ES-I3 (cell line): ENCODE measurements at regions not wholly inside any gene's neighbourhood (a gene's known extent, or its start where the extent isn't known, plus 50 kb on each side); places are given as distances from the start of the nearest gene placed in this dataset.
"Not testable (repeated sequence)": the region's sequence is repeated elsewhere in the genome, so short reads cannot be mapped to it uniquely, and the experiment has no call there.

ENCODE experiments used
- H3K36me3 ChIP-seq: 2 replicates; pipeline ENCODE4 v1.6.1; 2013; ENCODE audit warnings: mild to moderate bottlenecking, low read length, control low read depth, moderate library complexity; ENCODE audit not compliant: insufficient read depth
- H3K4me1 ChIP-seq: 2 replicates; pipeline ENCODE4 v1.6.1; 2013; ENCODE audit warnings: mild to moderate bottlenecking, control low read depth, low read length; ENCODE audit not compliant: insufficient read depth
- H3K9ac ChIP-seq: 2 replicates; pipeline ENCODE4 v1.6.1; 2013; ENCODE audit warnings: low read depth, mild to moderate bottlenecking, low read length, moderate library complexity
- H3K9me3 ChIP-seq: 2 replicates; pipeline ENCODE4 v1.6.1; 2013; ENCODE audit warnings: mild to moderate bottlenecking, low read length, moderate library complexity; ENCODE audit not compliant: control insufficient read depth, insufficient read depth

GRCh38 chr1:47682198-47682597 lies 244.4 kb downstream of the FOXD2 start:
- no peaks in the 10 kb centered on the region for H3K9me3 ChIP-seq
- peaks cover 10% of the 10 kb centered on the region for H3K4me1 ChIP-seq
- H3K9ac ChIP-seq, result no peak overlapping the region
- H3K36me3 ChIP-seq, result no peaks in the 10 kb centered on the region

DNA sequence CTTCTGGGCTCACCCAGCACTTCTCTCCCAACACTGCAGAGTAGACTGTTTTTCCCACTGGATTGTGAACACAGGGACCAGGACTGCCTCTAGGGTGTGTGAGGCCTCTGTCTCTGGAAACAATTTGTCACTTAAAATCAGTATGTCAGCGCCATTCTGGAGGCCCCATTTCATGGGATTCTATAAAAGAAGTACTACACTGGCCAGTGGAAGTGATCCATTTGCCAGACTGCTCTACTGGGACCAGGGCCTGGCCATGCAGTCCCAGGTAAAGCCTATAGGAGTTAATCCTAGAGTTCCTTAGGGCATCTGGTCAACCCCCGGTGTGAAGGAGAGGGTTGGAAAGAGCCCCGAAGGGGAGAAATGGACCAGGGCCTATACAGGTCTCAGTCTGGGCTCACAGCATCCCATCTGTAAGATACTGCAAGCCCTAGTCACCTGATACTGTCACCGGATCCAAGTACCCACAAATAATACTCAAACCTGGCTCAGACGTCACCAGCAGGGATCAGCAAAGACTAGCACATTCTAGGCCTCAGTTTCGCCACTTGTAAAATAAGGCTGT lies 245.0 kb downstream of the FOXD2 start:
- H3K4me1 ChIP-seq, result peaks cover 16% of the 10 kb centered on the region
- H3K36me3 ChIP-seq, result no peaks in the 10 kb centered on the region
- no peak overlapping the region for H3K9ac ChIP-seq
- H3K9me3 ChIP-seq, result no peaks in the 10 kb centered on the region

- H3K9me3 ChIP-seq, result no peaks in the 10 kb centered on the region
- no peak overlapping the region for H3K9ac ChIP-seq
- peaks cover 21% of the 10 kb centered on the region for H3K4me1 ChIP-seq
- no peaks in the 10 kb centered on the region for H3K36me3 ChIP-seq
Measured at GRCh38 chr1:47683401-47683800, 245.6 kb downstream of the FOXD2 start.

GRCh38 chr1:47684518-47684917 lies 246.7 kb downstream of the FOXD2 start:
- Histone ChIP-seq H3K9me3 (no peaks in the 10 kb centered on the region), H3K9ac (no peak overlapping the region), H3K4me1 (peaks cover 24% of the 10 kb centered on the region), H3K36me3 (no peaks in the 10 kb centered on the region)

DNA sequence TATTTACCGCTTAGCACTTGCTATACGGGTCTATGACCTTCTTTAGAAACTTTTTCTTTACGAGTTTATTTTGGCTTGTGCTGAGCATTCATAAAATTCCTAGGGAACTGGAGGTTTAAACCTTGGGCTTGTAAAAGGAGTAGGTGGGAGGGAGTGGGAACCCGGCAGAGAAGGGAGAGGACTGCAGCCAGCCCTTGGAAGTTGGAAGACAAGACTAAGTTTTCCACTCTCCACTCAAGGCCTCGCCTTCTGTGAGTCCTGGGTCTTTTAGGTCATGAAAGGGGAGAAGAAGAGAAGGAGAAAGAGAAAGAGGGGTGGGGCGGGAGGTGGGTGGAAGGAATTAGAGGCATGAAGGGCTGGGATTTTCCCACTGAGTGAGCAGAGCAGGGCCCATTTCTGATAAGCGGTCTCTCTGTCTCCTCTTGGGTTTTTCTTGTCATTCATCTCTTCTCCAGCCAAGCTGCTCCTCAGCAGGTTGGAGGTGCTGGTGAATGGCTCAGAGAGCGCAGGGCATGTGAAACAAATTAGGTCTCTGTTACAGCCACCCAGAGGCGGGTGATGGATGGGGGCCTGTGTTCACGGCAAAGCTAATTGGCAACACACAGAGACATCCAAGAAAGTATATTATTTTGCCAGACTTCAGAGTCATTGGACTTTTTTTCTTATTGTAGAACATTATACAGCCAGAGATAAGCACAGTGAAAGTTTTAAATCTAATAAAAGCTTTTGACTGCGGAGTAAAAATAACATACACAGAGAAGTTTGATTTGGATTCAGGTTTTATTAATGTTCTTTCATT lies 247.3 kb downstream of the FOXD2 start:
- no peaks in the 10 kb centered on the region for H3K9me3 ChIP-seq

GRCh38 chr1:47685763-47686066 lies 247.9 kb downstream of the FOXD2 start:
- Histone ChIP-seq H3K4me1 (peaks cover 24% of the 10 kb centered on the region), H3K36me3 (no peaks in the 10 kb centered on the region), H3K9ac (no peak overlapping the region), H3K9me3 (no peaks in the 10 kb centered on the region)

More for the DNA sequence above, 247.3 kb downstream of the FOXD2 start:
- Histone ChIP-seq H3K4me1 (peaks cover 24% of the 10 kb centered on the region), H3K9ac (no peak overlapping the region), H3K36me3 (no peaks in the 10 kb centered on the region)

- Histone ChIP-seq H3K9ac (no peak overlapping the region), H3K4me1 (peaks cover 24% of the 10 kb centered on the region), H3K9me3 (no peaks in the 10 kb centered on the region), H3K36me3 (no peaks in the 10 kb centered on the region)
Measured at GRCh38 chr1:47686731-47687630, 249.1 kb downstream of the FOXD2 start.

DNA sequence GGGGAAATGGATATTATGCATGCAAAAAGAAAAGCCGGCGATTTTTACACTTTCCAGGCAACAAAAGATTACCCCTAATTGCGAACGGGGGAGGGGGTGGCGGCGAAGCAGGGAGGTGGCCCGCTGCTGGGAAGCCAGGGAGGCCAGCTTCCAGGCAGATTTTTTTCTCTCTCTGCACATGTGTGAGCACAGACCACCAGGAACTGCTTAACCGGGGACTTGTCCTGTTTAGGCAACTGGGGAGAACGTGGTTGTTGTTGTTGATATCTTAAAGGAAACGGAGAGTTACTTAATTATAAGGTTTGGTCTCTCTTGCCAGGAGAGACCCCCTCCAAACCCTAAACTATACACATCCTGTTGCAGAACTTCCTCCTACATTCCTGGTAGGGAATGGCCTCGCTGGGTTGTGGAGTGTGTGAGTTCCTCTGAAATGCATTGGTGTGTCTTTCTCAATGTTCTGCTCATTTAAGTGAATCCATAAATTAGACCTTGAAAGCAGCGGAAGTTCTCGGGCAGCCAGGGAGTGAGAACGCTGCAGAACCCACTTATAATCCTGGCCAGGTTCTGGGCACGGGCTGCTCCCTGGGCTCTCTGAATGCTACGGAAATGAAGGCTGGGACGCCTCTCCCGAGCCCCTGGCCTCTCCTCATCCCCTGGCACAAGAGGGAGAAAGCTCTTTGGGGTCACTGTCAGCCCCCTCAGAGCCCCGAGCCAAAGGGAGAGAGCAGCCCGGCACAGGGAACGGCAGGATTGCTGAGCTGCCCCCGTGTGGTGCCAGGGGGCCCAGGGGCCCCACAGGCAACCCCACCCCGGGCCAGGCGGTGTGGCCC lies 250.0 kb downstream of the FOXD2 start:
- Histone ChIP-seq H3K36me3 (no peaks in the 10 kb centered on the region), H3K4me1 (peaks cover 24% of the 10 kb centered on the region), H3K9ac (no peak overlapping the region), H3K9me3 (no peaks in the 10 kb centered on the region)

DNA sequence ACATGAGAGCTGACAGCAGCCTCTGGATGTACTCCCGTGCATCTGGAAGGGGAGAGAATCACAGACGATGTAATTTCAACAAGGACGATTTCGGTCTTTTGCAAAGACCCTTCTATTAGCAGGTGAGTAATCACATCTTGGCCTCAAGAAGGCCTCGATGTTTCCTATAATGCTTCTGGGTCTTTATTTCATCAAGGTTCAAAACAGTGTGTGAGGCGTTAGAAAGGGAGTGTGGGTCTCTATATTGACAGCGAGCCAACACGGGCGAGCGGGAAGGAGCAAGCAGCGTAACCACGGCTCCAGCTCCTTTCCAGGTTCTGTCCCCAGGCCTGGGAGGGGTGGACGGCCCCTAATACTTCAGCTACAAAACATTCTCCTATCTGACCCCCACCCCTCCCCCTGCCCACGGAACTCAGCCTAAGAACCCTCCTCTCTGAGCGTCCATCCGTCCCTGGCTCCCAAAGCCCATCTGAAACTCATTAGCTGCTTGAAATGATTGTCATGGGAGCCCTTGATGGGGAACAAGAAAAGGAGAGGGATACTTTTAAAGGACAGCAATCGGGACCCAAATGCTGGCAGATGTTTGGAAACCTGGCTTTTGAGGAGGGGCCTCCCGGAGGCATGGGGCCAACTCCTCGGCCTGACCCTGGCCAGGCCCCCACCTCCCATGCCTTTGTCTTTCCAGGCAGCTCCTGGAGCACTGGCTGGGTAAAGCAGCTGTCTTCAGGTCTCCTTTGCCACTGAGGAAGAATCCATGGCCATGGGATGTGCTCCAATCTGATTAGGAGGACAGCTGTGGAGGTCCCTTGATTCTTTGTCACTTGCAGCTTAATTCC lies 250.8 kb downstream of the FOXD2 start:
- Histone ChIP-seq H3K9ac (no peak overlapping the region), H3K36me3 (no peaks in the 10 kb centered on the region), H3K4me1 (peaks cover 24% of the 10 kb centered on the region), H3K9me3 (no peaks in the 10 kb centered on the region)

- peaks cover 24% of the 10 kb centered on the region for H3K4me1 ChIP-seq
- no peaks in the 10 kb centered on the region for H3K9me3 ChIP-seq
- no peaks in the 10 kb centered on the region for H3K36me3 ChIP-seq
- no peak overlapping the region for H3K9ac ChIP-seq
Measured at GRCh38 chr1:47689894-47690293, 252.1 kb downstream of the FOXD2 start.

DNA sequence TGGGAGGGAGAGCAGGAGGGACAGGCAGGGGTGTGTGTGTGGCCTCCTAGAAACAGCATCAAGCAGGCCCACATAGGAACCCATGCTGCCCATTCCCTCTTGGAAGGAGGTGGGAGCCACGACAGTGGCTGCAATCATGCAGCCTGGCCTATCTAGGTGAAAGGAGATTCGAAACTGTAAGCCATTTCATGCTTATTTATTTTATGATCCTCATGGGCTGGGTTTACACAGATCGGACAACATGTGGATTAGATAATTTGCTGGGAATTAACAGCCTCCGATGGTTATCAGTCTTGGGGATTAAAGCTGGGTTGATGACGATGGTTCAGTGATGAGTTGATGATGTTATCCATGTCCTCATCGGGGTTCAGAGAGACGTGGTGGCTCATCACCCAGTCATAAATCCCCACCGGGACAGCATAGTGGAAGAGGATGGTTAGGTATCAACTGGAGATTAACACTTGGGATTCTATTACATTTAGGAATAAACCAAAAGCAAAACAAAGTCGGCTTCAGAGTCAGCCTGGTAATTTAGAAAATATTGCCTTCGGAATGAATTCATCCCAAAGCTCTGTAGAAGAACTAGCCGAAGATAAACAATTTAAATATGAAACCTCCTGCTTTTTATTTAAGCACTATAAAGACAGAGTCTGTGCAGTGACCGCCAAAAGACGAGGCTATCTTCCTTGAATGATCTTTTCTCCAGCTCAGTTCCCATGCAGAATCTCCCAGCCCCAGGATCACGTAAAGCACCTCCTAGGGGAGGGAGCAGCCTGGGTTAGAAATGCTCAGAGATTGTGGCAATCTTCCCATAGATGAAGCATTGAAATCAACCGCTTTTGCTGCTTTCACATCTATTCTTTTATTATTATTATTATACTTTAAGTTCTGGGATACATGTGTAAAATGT lies 252.8 kb downstream of the FOXD2 start:
- H3K9me3 ChIP-seq, result no peaks in the 10 kb centered on the region
- H3K4me1 ChIP-seq, result peaks cover 24% of the 10 kb centered on the region
- H3K36me3 ChIP-seq, result no peaks in the 10 kb centered on the region
- no peak overlapping the region for H3K9ac ChIP-seq

DNA sequence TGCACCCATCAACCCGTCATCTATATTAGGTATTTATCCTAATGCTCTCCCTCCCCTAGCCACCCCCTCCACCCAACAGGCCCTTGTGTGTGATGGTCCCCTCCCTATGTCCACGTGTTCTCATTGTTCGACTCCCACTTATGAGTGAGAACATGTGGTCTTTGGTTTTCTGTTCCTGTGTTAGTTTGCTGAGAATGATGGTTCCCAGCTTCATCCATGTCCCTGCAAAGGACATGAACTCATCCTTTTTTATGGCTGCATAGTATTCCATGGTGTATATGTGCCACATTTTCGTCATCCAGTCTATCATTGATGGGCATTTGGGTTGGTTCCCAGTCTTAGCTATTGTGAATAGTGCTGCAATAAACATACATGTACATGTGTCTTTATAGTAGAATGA lies 253.4 kb downstream of the FOXD2 start:
- peaks cover 21% of the 10 kb centered on the region for H3K4me1 ChIP-seq
- not testable (repeated sequence) for H3K9ac ChIP-seq, H3K9me3 ChIP-seq, H3K36me3 ChIP-seq

DNA sequence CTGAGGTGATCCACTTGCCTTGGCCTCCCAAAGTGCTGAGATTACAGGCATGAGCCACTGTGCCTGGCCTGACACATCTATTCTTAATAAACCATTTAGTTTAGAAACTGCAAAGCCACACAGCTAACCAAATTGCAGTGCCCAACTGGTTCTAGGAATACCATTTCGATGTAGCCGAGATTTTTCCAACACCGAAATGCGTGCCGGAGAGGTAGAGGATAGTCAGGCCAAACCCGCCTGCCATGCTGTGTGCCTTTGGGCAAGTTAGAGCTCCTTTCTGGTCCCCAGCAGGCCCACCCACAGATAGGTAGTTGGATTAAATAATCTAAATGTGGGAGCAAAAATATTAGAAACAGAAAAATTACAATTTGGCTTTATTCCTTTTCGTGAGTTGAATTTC lies 254.4 kb downstream of the FOXD2 start:
- H3K4me1 ChIP-seq, result peaks cover 19% of the 10 kb centered on the region
- H3K9me3 ChIP-seq, result no peaks in the 10 kb centered on the region
- no peak overlapping the region for H3K9ac ChIP-seq
- no peaks in the 10 kb centered on the region for H3K36me3 ChIP-seq
